Testis (tissue), 2 donors: ENCODE measurements at regions not wholly inside any gene's neighbourhood (a gene's known extent, or its start where the extent isn't known, plus 50 kb on each side); places are given as distances from the start of the nearest gene placed in this dataset.

Experiments used
- POLR2A ChIP-seq: fragments of 450-650 bp; IDR thresholded peaks from one replicate; pipeline ENCODE4 v1.6.1; 2017; ENCODE audit warnings: antibody characterized with exemption, mild to moderate bottlenecking, moderate library complexity
- TF ChIP-seq, protein P1 (sequence below), 3 experiments: fragments of 450-650 bp in 2 of 3; fragments of 200-600 bp in 1 of 3; sonication (generic) in 1 of 3; IDR thresholded peaks; one replicate each; pipeline ENCODE4 v1.5.1; 2016 to 2019; ENCODE audit warnings: antibody characterized with exemption in 3 of 3, mild to moderate bottlenecking in 2 of 3, moderate library complexity in 1 of 3

GRCh38 chr6:21965016-21965415 is 331.8 kb downstream of the PRL start:
- TF ChIP-seq, protein P1, sequence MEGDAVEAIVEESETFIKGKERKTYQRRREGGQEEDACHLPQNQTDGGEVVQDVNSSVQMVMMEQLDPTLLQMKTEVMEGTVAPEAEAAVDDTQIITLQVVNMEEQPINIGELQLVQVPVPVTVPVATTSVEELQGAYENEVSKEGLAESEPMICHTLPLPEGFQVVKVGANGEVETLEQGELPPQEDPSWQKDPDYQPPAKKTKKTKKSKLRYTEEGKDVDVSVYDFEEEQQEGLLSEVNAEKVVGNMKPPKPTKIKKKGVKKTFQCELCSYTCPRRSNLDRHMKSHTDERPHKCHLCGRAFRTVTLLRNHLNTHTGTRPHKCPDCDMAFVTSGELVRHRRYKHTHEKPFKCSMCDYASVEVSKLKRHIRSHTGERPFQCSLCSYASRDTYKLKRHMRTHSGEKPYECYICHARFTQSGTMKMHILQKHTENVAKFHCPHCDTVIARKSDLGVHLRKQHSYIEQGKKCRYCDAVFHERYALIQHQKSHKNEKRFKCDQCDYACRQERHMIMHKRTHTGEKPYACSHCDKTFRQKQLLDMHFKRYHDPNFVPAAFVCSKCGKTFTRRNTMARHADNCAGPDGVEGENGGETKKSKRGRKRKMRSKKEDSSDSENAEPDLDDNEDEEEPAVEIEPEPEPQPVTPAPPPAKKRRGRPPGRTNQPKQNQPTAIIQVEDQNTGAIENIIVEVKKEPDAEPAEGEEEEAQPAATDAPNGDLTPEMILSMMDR (IDR thresholded peaks at IDR 0.05): no peak
- no peak for TF ChIP-seq POLR2A
